ENCODE measurements at regions not wholly inside any gene's neighbourhood (a gene's known extent, or its start where the extent isn't known, plus 50 kb on each side); places are given as distances from the start of the nearest gene placed in this dataset.
"Not testable (repeated sequence)": the region's sequence is repeated elsewhere in the genome, so short reads cannot be mapped to it uniquely, and the experiment has no call there.

- peak in 1 of 2 donors; percentile 44 for DNase-seq
- Histone ChIP-seq H3K4me3 (no peak overlapping the region), H3K27me3 (no peaks in the 10 kb centered on the region), H3K36me3 (no peaks in the 10 kb centered on the region), H3K27ac (no peak overlapping the region), H3K4me1 (no peaks in the 10 kb centered on the region), H3K9me3 (no peaks in the 10 kb centered on the region)
- no peak for TF ChIP-seq POLR2A (IDR thresholded peaks at IDR 0.05)
- TF ChIP-seq CTCF (IDR thresholded peaks at IDR 0.05), result peak; percentile 22 to 65 (median 48)
- intact Hi-C loops (cut with DNase I; ENCODE audit: low total_unique reads), result no loop called here
Observed at GRCh38 chr10:108544500-108545120, 1378.7 kb downstream of the XPNPEP1 start.

- H3K4me1 ChIP-seq; intact Hi-C loops (cut with DNase I; ENCODE audit: low total_unique reads); H3K4me3 ChIP-seq; DNase-seq; H3K27me3 ChIP-seq; H3K27ac ChIP-seq; H3K9me3 ChIP-seq; H3K36me3 ChIP-seq: not testable (repeated sequence)
Observed at GRCh38 chr10:108533551-108533950, 1369.0 kb upstream of the SORCS1 start.

- H3K27me3 ChIP-seq, result no peaks in the 10 kb centered on the region
- H3K9me3 ChIP-seq, result no peaks in the 10 kb centered on the region
- no peak overlapping the region for H3K4me3 ChIP-seq
- TF ChIP-seq POLR2A (IDR thresholded peaks at IDR 0.05) (no peak), CTCF (IDR thresholded peaks at IDR 0.05) (no peak)
- no peaks in the 10 kb centered on the region for H3K4me1 ChIP-seq
- DNase-seq, result no peak
- no peak overlapping the region for H3K27ac ChIP-seq
- H3K36me3 ChIP-seq, result no peaks in the 10 kb centered on the region
- intact Hi-C loops (cut with DNase I; ENCODE audit: low total_unique reads), result no loop called here
Observed at GRCh38 chr10:108523016-108523800, 1358.7 kb upstream of the SORCS1 start.

- Histone ChIP-seq H3K9me3 (no peaks in the 10 kb centered on the region), H3K27ac (no peak overlapping the region), H3K27me3 (no peaks in the 10 kb centered on the region), H3K36me3 (no peaks in the 10 kb centered on the region), H3K4me1 (no peaks in the 10 kb centered on the region), H3K4me3 (no peak overlapping the region)
- intact Hi-C loops (cut with DNase I; ENCODE audit: low total_unique reads), result no loop called here
- TF ChIP-seq POLR2A (IDR thresholded peaks at IDR 0.05) (no peak), CTCF (IDR thresholded peaks at IDR 0.05) (no peak)
- DNase-seq, result no peak
Observed at GRCh38 chr10:108521827-108522492, 1357.5 kb upstream of the SORCS1 start.

GRCh38 chr10:108515821-108516220 is 1351.3 kb upstream of the SORCS1 start:
- Histone ChIP-seq H3K9me3 (no peaks in the 10 kb centered on the region), H3K27ac (no peak overlapping the region), H3K4me3 (no peak overlapping the region), H3K4me1 (no peaks in the 10 kb centered on the region), H3K27me3 (no peaks in the 10 kb centered on the region), H3K36me3 (no peaks in the 10 kb centered on the region)
- no peak for TF ChIP-seq CTCF (IDR thresholded peaks at IDR 0.05)
- TF ChIP-seq POLR2A (IDR thresholded peaks at IDR 0.05), result no peak
- intact Hi-C loops (cut with DNase I; ENCODE audit: low total_unique reads), result no loop called here
- no peak for DNase-seq

Measured in uterus (tissue), 3 donors.